ENCODE measurements at regions not wholly inside any gene's neighbourhood (a gene's known extent, or its start where the extent isn't known, plus 50 kb on each side); places are given as distances from the start of the nearest gene placed in this dataset.

- H3K4me1 Mint-ChIP-seq = peaks cover 0 to 6% of the 10 kb centered on the region in 2 donors
- H3K9me3 Mint-ChIP-seq = no peaks in the 10 kb centered on the region
- peaks cover under 1 to 5% (median 2%) of the 10 kb centered on the region in 3 donors for H3K27me3 Mint-ChIP-seq (ENCODE audit: low read depth in 3 of 3)
- no peak for DNase-seq
- H3K27ac Mint-ChIP-seq = peak overlapping the region in 2 of 6 donors; percentile 1 to 6
- H3K36me3 Mint-ChIP-seq = no peaks in the 10 kb centered on the region
- H3K4me3 Mint-ChIP-seq = no peak overlapping the region
Measured at GRCh38 chr1:116260621-116261020, 112.4 kb upstream of the ATP1A1 start.

- Mint-ChIP-seq H3K4me3 (no peak overlapping the region), H3K36me3 (no peaks in the 10 kb centered on the region), H3K27me3 (ENCODE audit: low read depth in 3 of 3) (peaks cover 0 to 5% (median 2%) of the 10 kb centered on the region in 3 donors), H3K4me1 (peaks cover 0 to 6% of the 10 kb centered on the region in 2 donors), H3K9me3 (no peaks in the 10 kb centered on the region), H3K27ac (no peak overlapping the region)
- no peak for DNase-seq
Measured at GRCh38 chr1:116261227-116261626, 111.8 kb upstream of the ATP1A1 start.

DNA sequence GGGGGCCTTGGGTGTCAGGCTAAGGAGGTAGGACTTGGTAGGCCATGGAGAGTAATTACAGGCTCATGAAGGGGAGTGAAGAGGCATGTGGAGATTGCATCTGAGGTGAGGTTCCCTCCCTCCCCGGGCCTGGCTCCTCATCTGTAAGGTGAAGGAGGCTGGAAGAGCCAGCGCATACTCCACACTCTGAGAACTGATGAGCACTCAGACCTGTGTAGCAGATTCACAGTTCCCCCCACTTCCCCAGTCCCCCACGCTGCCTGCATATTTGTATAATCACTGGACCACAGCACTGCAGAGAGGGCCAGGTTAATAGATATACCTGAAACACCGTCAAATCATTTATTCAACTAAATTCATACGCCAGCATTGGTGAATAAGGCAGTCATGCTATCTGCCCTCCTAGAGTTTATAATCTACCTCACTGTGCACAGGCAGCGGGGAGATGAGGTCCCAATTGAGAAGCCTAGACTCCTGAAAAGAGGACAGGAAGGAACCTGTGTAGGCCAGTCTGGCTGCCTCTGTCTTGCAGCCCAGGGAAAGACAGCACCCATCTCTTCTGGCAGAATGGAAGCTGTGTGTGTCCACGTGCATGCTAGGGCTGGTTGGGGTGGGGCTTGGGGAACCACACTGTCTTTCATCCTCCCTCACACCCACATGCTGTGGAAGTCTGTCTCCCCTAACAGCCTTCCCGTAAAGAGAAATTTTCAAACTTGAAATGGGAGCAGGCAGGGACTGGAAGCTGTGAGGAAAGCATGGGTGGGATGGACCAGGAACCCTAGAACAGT, 110.6 kb upstream of the ATP1A1 start:
- DNase-seq = no peak
- H3K4me1 Mint-ChIP-seq = peaks cover 0 to 6% of the 10 kb centered on the region in 2 donors
- no peaks in the 10 kb centered on the region for H3K36me3 Mint-ChIP-seq
- peaks cover 0 to 5% (median 2%) of the 10 kb centered on the region in 3 donors for H3K27me3 Mint-ChIP-seq (ENCODE audit: low read depth in 3 of 3)
- no peak overlapping the region for H3K27ac Mint-ChIP-seq
- H3K4me3 Mint-ChIP-seq = no peak overlapping the region
- H3K9me3 Mint-ChIP-seq = no peaks in the 10 kb centered on the region

- DNase-seq = no peak
- Mint-ChIP-seq H3K4me1 (peaks cover 0 to 6% of the 10 kb centered on the region in 2 donors), H3K9me3 (no peaks in the 10 kb centered on the region), H3K36me3 (no peaks in the 10 kb centered on the region), H3K27ac (no peak overlapping the region), H3K27me3 (ENCODE audit: low read depth in 3 of 3) (peaks cover 0 to 5% (median 2%) of the 10 kb centered on the region in 3 donors), H3K4me3 (no peak overlapping the region)
Measured at GRCh38 chr1:116262995-116263385, 110.1 kb upstream of the ATP1A1 start.

GRCh38 chr1:116265931-116266863, 106.8 kb upstream of the ATP1A1 start:
- Mint-ChIP-seq H3K36me3 (no peaks in the 10 kb centered on the region), H3K4me1 (no peaks in the 10 kb centered on the region), H3K4me3 (no peak overlapping the region), H3K27ac (no peak overlapping the region), H3K27me3 (ENCODE audit: low read depth in 3 of 3) (peaks cover 0 to 4% (median 2%) of the 10 kb centered on the region in 3 donors), H3K9me3 (no peaks in the 10 kb centered on the region)
- DNase-seq = no peak

DNA sequence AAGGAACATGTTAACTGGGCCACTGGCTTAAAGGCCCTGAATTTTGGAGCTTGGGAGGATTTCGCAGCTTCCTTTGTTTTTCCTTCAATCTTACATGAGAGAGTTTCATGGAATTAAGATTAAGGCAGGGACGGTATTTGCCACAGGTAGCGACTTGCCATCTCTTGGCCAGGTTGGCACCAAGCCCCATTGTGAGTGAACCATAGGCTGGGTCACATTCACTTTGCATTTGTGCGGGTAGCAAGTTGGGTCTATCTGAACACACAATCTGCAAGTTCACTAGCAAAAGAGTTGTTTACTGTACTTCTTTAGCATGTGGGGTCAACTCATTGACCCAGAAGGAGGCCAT, 106.2 kb upstream of the ATP1A1 start:
- H3K27ac Mint-ChIP-seq = no peak overlapping the region
- no peak for DNase-seq
- no peaks in the 10 kb centered on the region for H3K4me1 Mint-ChIP-seq

DNA sequence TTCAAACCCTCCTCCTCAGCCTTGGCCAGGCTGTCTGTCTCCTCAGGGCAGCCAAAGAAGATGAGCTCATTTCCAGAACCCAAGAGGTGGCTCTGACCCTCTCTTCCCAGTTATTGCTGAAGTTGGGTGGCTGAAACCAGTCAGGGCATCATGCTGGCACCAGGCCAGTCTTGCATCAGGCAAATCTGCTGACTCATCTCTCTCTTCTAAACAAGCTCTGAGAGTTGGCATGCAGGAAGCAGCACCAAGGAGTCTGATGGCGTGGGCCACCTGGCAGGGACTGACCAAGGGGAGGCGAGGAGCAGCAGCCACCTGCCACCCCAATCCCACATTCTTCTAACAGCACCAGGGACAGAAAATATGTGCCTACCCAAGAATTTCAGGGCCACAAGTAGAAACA, 104.8 kb upstream of the ATP1A1 start:
- no peaks in the 10 kb centered on the region for H3K9me3 Mint-ChIP-seq
- H3K4me1 Mint-ChIP-seq = no peaks in the 10 kb centered on the region
- H3K4me3 Mint-ChIP-seq = no peak overlapping the region
- DNase-seq = no peak
- peaks cover 0 to 4% (median 2%) of the 10 kb centered on the region in 3 donors for H3K27me3 Mint-ChIP-seq (ENCODE audit: low read depth in 3 of 3)
- H3K36me3 Mint-ChIP-seq = no peaks in the 10 kb centered on the region
- H3K27ac Mint-ChIP-seq = no peak overlapping the region

More for the DNA sequence above, 106.2 kb upstream of the ATP1A1 start:
- H3K9me3 Mint-ChIP-seq = no peaks in the 10 kb centered on the region
- peaks cover 0 to 4% (median 2%) of the 10 kb centered on the region in 3 donors for H3K27me3 Mint-ChIP-seq (ENCODE audit: low read depth in 3 of 3)
- H3K36me3 Mint-ChIP-seq = no peaks in the 10 kb centered on the region
- no peak overlapping the region for H3K4me3 Mint-ChIP-seq

- Mint-ChIP-seq H3K4me1 (no peaks in the 10 kb centered on the region), H3K27me3 (ENCODE audit: low read depth in 3 of 3) (peaks cover 0 to 4% (median 2%) of the 10 kb centered on the region in 3 donors), H3K4me3 (no peak overlapping the region), H3K36me3 (no peaks in the 10 kb centered on the region), H3K27ac (no peak overlapping the region), H3K9me3 (no peaks in the 10 kb centered on the region)
- no peak for DNase-seq
Measured at GRCh38 chr1:116270316-116271057, 102.6 kb upstream of the ATP1A1 start.

GRCh38 chr1:116273042-116273783, 99.8 kb upstream of the ATP1A1 start:
- Mint-ChIP-seq H3K4me1 (no peaks in the 10 kb centered on the region), H3K4me3 (no peak overlapping the region), H3K27me3 (ENCODE audit: low read depth in 3 of 3) (peaks cover 0 to 7% (median 2%) of the 10 kb centered on the region in 3 donors), H3K9me3 (no peaks in the 10 kb centered on the region), H3K27ac (no peak overlapping the region), H3K36me3 (no peaks in the 10 kb centered on the region)
- no peak for DNase-seq

GRCh38 chr1:116276532-116276931, 96.5 kb upstream of the ATP1A1 start:
- H3K27me3 Mint-ChIP-seq (ENCODE audit: low read depth in 3 of 3) = peaks cover 6 to 16% (median 12%) of the 10 kb centered on the region in 3 donors
- peaks cover 0 to 4% (median 0%) of the 10 kb centered on the region in 6 donors for H3K9me3 Mint-ChIP-seq
- H3K36me3 Mint-ChIP-seq = peaks cover 0 to 4% (median 0%) of the 10 kb centered on the region in 3 donors
- no peak overlapping the region for H3K27ac Mint-ChIP-seq
- no peak overlapping the region for H3K4me3 Mint-ChIP-seq
- no peaks in the 10 kb centered on the region for H3K4me1 Mint-ChIP-seq
- DNase-seq = no peak

GRCh38 chr1:116277840-116278540, 95.1 kb upstream of the ATP1A1 start:
- H3K27ac Mint-ChIP-seq = no peak overlapping the region
- H3K4me3 Mint-ChIP-seq = no peak overlapping the region
- H3K4me1 Mint-ChIP-seq = no peaks in the 10 kb centered on the region
- peaks cover 0 to 6% (median 4%) of the 10 kb centered on the region in 3 donors for H3K36me3 Mint-ChIP-seq
- peaks cover 0 to 7% (median 0%) of the 10 kb centered on the region in 6 donors for H3K9me3 Mint-ChIP-seq
- peaks cover 6 to 25% (median 18%) of the 10 kb centered on the region in 3 donors for H3K27me3 Mint-ChIP-seq (ENCODE audit: low read depth in 3 of 3)
- no peak for DNase-seq

DNA sequence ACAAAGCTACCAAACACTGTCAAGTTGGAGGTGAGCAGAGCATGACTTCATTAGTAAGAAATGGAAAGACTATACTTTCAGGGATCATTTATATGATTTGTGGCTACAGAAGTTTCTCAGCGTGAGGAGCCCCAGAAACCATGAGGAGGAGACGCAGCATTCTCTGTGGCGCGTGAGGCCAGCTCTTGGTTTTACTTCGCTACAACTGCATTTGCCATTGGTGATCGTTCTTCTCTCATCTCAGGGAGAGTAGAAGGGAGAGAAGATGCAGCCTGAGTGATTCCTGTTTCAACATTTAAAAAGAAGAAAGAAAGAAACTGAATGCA, 94.5 kb upstream of the ATP1A1 start:
- peaks cover 6 to 28% (median 18%) of the 10 kb centered on the region in 3 donors for H3K27me3 Mint-ChIP-seq (ENCODE audit: low read depth in 3 of 3)
- no peak overlapping the region for H3K27ac Mint-ChIP-seq
- peaks cover 0 to 6% (median 4%) of the 10 kb centered on the region in 3 donors for H3K36me3 Mint-ChIP-seq
- no peak overlapping the region for H3K4me3 Mint-ChIP-seq
- DNase-seq = no peak
- no peaks in the 10 kb centered on the region for H3K4me1 Mint-ChIP-seq
- peaks cover 0 to 7% (median 0%) of the 10 kb centered on the region in 6 donors for H3K9me3 Mint-ChIP-seq
